H9 (cell line): ENCODE measurements at regions not wholly inside any gene's neighbourhood (a gene's known extent, or its start where the extent isn't known, plus 50 kb on each side); places are given as distances from the start of the nearest gene placed in this dataset.

Experiments
- DNase-seq: peaks from one replicate; pipeline ENCODE4 v3.0.0-alpha.2; 2017
- H2AFZ ChIP-seq: one replicate; pipeline ENCODE4 v1.6.1; 2013; ENCODE audit warnings: mild to moderate bottlenecking, low read length, control low read depth, moderate library complexity
- H2AK5ac ChIP-seq: 2 replicates; pipeline ENCODE4 v1.6.1; 2013; ENCODE audit warnings: low read length, control low read depth, mixed read lengths; ENCODE audit not compliant: insufficient read length
- H2BK120ac ChIP-seq: one replicate; pipeline ENCODE4 v1.6.1; 2013; ENCODE audit warnings: low read depth, mild to moderate bottlenecking, low read length, control low read depth, inconsistent platforms; ENCODE audit not compliant: poor library complexity, severe bottlenecking
- H2BK12ac ChIP-seq: 2 replicates; pipeline ENCODE4 v1.6.1; 2013; ENCODE audit warnings: low read length, control low read depth, mixed read lengths, low read depth; ENCODE audit not compliant: insufficient read length
- H2BK15ac ChIP-seq: 2 replicates; pipeline ENCODE4 v1.6.1; 2013; ENCODE audit warnings: low read depth, low read length, control low read depth
- H2BK20ac ChIP-seq: one replicate; pipeline ENCODE4 v1.6.1; 2013; ENCODE audit warnings: low read depth, mild to moderate bottlenecking, low read length, control low read depth, inconsistent platforms; ENCODE audit not compliant: poor library complexity, severe bottlenecking
- H2BK5ac ChIP-seq: 2 replicates; pipeline ENCODE4 v1.6.1; 2013; ENCODE audit warnings: low read length, control low read depth, mixed read lengths; ENCODE audit not compliant: insufficient read length
- H3K14ac ChIP-seq: 2 replicates; pipeline ENCODE4 v1.6.1; 2013; ENCODE audit warnings: low read length, control low read depth; ENCODE audit not compliant: insufficient read depth
- H3K18ac ChIP-seq: 2 replicates; pipeline ENCODE4 v1.6.1; 2013; ENCODE audit warnings: low read depth, mild to moderate bottlenecking, mixed read lengths, low read length, control low read depth; ENCODE audit not compliant: insufficient read length
- H3K23ac ChIP-seq: 2 replicates; pipeline ENCODE4 v1.6.1; 2013; ENCODE audit warnings: low read length, control low read depth, mixed read lengths, low read depth; ENCODE audit not compliant: insufficient read length
- H3K23me2 ChIP-seq: 2 replicates; pipeline ENCODE4 v1.6.1; 2013; ENCODE audit warnings: low read depth, mild to moderate bottlenecking, mixed read lengths, low read length, control low read depth; ENCODE audit not compliant: insufficient read length, poor library complexity, severe bottlenecking
- H3K27ac ChIP-seq: 2 replicates; pipeline ENCODE4 v1.5.1; 2013; ENCODE audit warnings: low read length, control low read depth, mixed read lengths, low read depth; ENCODE audit not compliant: insufficient read length
- H3K27me3 ChIP-seq: 2 replicates; pipeline ENCODE4 v1.6.1; 2013; ENCODE audit warnings: low read length, control low read depth, inconsistent platforms; ENCODE audit not compliant: insufficient read depth
- H3K4ac ChIP-seq: 2 replicates; pipeline ENCODE4 v1.6.1; 2013; ENCODE audit warnings: low read depth, mild to moderate bottlenecking, control low read depth, inconsistent platforms, low read length, moderate library complexity
- H3K4me1 ChIP-seq: 2 replicates; pipeline ENCODE4 v1.6.1; 2013; ENCODE audit warnings: low read length, control low read depth, inconsistent platforms; ENCODE audit not compliant: insufficient read depth
- H3K4me2 ChIP-seq: 2 replicates; pipeline ENCODE4 v1.6.1; 2013; ENCODE audit warnings: low read length, control low read depth, mixed read lengths; ENCODE audit not compliant: insufficient read length, insufficient read depth
- H3K56ac ChIP-seq: 2 replicates; pipeline ENCODE4 v1.6.1; 2013; ENCODE audit warnings: low read depth, mild to moderate bottlenecking, mixed read lengths, low read length, control low read depth; ENCODE audit not compliant: insufficient read length
- H3K79me1 ChIP-seq: 2 replicates; pipeline ENCODE4 v1.6.1; 2013; ENCODE audit warnings: low read depth, mild to moderate bottlenecking, moderate library complexity, low read length, control low read depth, inconsistent platforms; ENCODE audit not compliant: insufficient read depth, poor library complexity, severe bottlenecking
- H3K79me2 ChIP-seq: 2 replicates; pipeline ENCODE4 v1.6.1; 2013; ENCODE audit warnings: low read length, control low read depth, inconsistent platforms; ENCODE audit not compliant: insufficient read depth
- H3K9ac ChIP-seq: 2 replicates; pipeline ENCODE4 v1.6.1; 2013; ENCODE audit warnings: low read length, control low read depth, mixed read lengths; ENCODE audit not compliant: insufficient read length; ENCODE audit errors: extremely low read depth
- H3K9me3 ChIP-seq: one replicate; pipeline ENCODE4 v1.6.1; 2013; ENCODE audit warnings: low read depth, low read length, inconsistent platforms; ENCODE audit not compliant: control insufficient read depth
- H3T11ph ChIP-seq: one replicate; pipeline ENCODE4 v1.6.1; 2013; ENCODE audit warnings: mild to moderate bottlenecking, low read length, control low read depth, inconsistent platforms
- H4K20me1 ChIP-seq: one replicate; pipeline ENCODE4 v1.6.1; 2013; ENCODE audit not compliant: control insufficient read depth, insufficient read length, insufficient read depth
- H4K5ac ChIP-seq: 2 replicates; pipeline ENCODE4 v1.6.1; 2013; ENCODE audit warnings: low read depth, mild to moderate bottlenecking, mixed read lengths, low read length, control low read depth; ENCODE audit not compliant: insufficient read length
- H4K8ac ChIP-seq: replicated peaks from 2 replicates; pipeline ENCODE4 v1.6.1; 2013; ENCODE audit warnings: low read length, control low read depth, mixed read lengths, low read depth; ENCODE audit not compliant: insufficient read length
- H4K91ac ChIP-seq: 2 replicates; pipeline ENCODE4 v1.6.1; 2013; ENCODE audit warnings: low read depth, mild to moderate bottlenecking, moderate library complexity, mixed read lengths, low read length, control low read depth; ENCODE audit not compliant: insufficient read length
- H3K27ac Mint-ChIP-seq, 3 experiments: 2 replicates in 2 of 3; 3 replicates in 1 of 3; pipeline ENCODE4 v1.8.0; 2020 to 2021; ENCODE audit warnings: mixed read lengths in 3 of 3, mild to moderate bottlenecking in 1 of 3, moderate library complexity in 1 of 3
- H3K27me3 Mint-ChIP-seq: 2 replicates; pipeline ENCODE4 v1.8.0; 2021; ENCODE audit warnings: low read depth, mild to moderate bottlenecking, moderate library complexity, mixed read lengths
- H3K36me3 Mint-ChIP-seq, 3 experiments: 2 replicates in 2 of 3; 3 replicates in 1 of 3; pipeline ENCODE4 v1.8.0; 2020 to 2021; ENCODE audit warnings: low read depth in 3 of 3, mixed read lengths in 3 of 3; ENCODE audit not compliant: insufficient read depth in 1 of 3
- H3K4me1 Mint-ChIP-seq, 2 experiments: 2 replicates each; pipeline ENCODE4 v1.8.0; 2020; ENCODE audit warnings: mixed read lengths in 2 of 2
- H3K4me3 Mint-ChIP-seq, 2 experiments: 2 replicates in 1 of 2; 3 replicates in 1 of 2; pipeline ENCODE4 v1.8.0; 2020 to 2021; ENCODE audit warnings: mild to moderate bottlenecking in 2 of 2, mixed read lengths in 2 of 2, moderate library complexity in 1 of 2
- H3K9me3 Mint-ChIP-seq, 2 experiments: 2 replicates in 1 of 2; 3 replicates in 1 of 2; pipeline ENCODE4 v1.8.0; 2020; ENCODE audit warnings: mild to moderate bottlenecking in 2 of 2, mixed read lengths in 2 of 2, moderate library complexity in 1 of 2
- WGBS: extraction: QIAGEN DNeasy Blood & Tissue Kit; methylation state at CpG from one replicate; pipeline ENCODE4 v1.1.7; 2013; ENCODE audit warnings: missing lambda C conversion rate, low lambda C conversion rate, mixed read lengths; ENCODE audit not compliant: insufficient read length; ENCODE audit errors: extremely low coverage; 5-methylcytosine and 5-hydroxymethylcytosine counted together
- TF ChIP-seq, protein P1 (sequence below): fragments of 200-600 bp; sonication (generic); conservative IDR thresholded peaks from 3 replicates; pipeline ENCODE4 v1.8.0; 2021; ENCODE audit warnings: antibody characterized with exemption, mild to moderate bottlenecking

DNA sequence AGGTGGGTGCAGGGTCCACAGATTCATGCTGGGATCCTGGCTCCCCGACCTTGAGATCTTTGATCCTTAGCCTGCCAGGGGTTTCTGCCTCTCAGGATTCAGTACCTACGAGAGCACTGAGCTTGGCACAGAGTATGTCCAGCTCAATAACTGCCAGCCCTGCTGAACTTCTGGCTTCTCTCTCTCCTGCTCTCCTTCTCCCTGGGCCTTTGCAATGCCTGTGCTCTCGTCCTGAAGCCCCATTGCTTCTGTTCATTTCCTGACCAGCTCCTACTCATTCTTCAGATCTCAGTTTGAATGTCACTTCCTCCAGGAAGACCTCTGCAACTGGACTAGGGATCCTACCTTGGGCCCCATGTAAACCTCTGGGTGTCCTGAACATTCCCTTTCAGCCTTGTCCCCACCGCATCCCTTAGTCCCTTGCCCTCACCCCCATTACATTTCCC lies 113.8 kb upstream of the HAAO start:
- no peaks in the 10 kb centered on the region for H3K9me3 Mint-ChIP-seq
- H3K4me2 ChIP-seq: no peak overlapping the region
- no CpG with 5 or more reads among the region's 4 CpGs for WGBS

More for the DNA sequence above, 113.8 kb upstream of the HAAO start:
- Histone ChIP-seq H3K56ac (no peak overlapping the region), H3T11ph (no peak overlapping the region), H2BK20ac (no peak overlapping the region), H3K4me1 (peaks cover 1% of the 10 kb centered on the region; the same call in 1 of the 2 replicates), H3K23me2 (no peaks in the 10 kb centered on the region), H2BK12ac (no peak overlapping the region), H3K79me2 (no peaks in the 10 kb centered on the region), H3K18ac (no peak overlapping the region), H4K5ac (no peak overlapping the region), H3K9me3 (no peaks in the 10 kb centered on the region), H3K4ac (no peak overlapping the region), H4K8ac (peak overlapping the region; percentile 47), H4K91ac (no peak overlapping the region), H3K9ac (no peak overlapping the region), H2AK5ac (no peak overlapping the region), H2BK5ac (no peak overlapping the region), H2BK120ac (no peak overlapping the region), H2AFZ (no peak overlapping the region), H2BK15ac (no peak overlapping the region), H3K27me3 (no peaks in the 10 kb centered on the region), H3K23ac (no peak overlapping the region), H4K20me1 (no peaks in the 10 kb centered on the region), H3K14ac (no peak overlapping the region), H3K79me1 (no peaks in the 10 kb centered on the region), H3K27ac (no peak overlapping the region)
- Mint-ChIP-seq H3K4me3 (no peak overlapping the region), H3K36me3 (no peaks in the 10 kb centered on the region), H3K4me1 (peaks cover 19 to 29% of the 10 kb centered on the region in 2 experiments), H3K27ac (peak overlapping the region in 1 of 3 experiments; percentile 72; a peak in 1 of 7 replicates), H3K27me3 (peaks cover 7% of the 10 kb centered on the region)
- DNase-seq: no peak
- TF ChIP-seq, protein P1, sequence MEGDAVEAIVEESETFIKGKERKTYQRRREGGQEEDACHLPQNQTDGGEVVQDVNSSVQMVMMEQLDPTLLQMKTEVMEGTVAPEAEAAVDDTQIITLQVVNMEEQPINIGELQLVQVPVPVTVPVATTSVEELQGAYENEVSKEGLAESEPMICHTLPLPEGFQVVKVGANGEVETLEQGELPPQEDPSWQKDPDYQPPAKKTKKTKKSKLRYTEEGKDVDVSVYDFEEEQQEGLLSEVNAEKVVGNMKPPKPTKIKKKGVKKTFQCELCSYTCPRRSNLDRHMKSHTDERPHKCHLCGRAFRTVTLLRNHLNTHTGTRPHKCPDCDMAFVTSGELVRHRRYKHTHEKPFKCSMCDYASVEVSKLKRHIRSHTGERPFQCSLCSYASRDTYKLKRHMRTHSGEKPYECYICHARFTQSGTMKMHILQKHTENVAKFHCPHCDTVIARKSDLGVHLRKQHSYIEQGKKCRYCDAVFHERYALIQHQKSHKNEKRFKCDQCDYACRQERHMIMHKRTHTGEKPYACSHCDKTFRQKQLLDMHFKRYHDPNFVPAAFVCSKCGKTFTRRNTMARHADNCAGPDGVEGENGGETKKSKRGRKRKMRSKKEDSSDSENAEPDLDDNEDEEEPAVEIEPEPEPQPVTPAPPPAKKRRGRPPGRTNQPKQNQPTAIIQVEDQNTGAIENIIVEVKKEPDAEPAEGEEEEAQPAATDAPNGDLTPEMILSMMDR: no peak
